IMR-90 (cell line): ENCODE measurements at regions not wholly inside any gene's neighbourhood (a gene's known extent, or its start where the extent isn't known, plus 50 kb on each side); places are given as distances from the start of the nearest gene placed in this dataset.

Experiments
- CEBPB ChIP-seq: IDR thresholded peaks from 2 replicates; pipeline ENCODE4 v1.6.1; 2012; ENCODE audit warnings: low read depth, low read length, improper control_type of control experiment
- MXI1 ChIP-seq: IDR thresholded peaks from 2 replicates; pipeline ENCODE4 v1.6.1; 2012; ENCODE audit warnings: low read depth, mild to moderate bottlenecking, low read length, moderate library complexity, borderline replicate concordance
- POLR2A ChIP-seq: IDR thresholded peaks from 2 replicates; pipeline ENCODE4 v1.6.1; 2012; ENCODE audit warnings: mild to moderate bottlenecking, low read depth, low read length
- RAD21 ChIP-seq: IDR thresholded peaks from 2 replicates; pipeline ENCODE4 v1.6.1; 2012; ENCODE audit warnings: low read length, improper control_type of control experiment
- RFX5 ChIP-seq: IDR thresholded peaks from 2 replicates; pipeline ENCODE4 v1.8.0; 2012; ENCODE audit warnings: low read depth, mild to moderate bottlenecking, low read length, moderate library complexity
- SMC3 ChIP-seq: fragments of 150-350 bp; IDR thresholded peaks from 2 replicates; pipeline ENCODE4 v1.6.1; 2016; ENCODE audit warnings: low read depth, mild to moderate bottlenecking, antibody characterized with exemption, low read length, moderate library complexity
- TF ChIP-seq, protein P1 (sequence below): conservative IDR thresholded peaks from 2 replicates; pipeline ENCODE4 v1.5.1; 2012; ENCODE audit warnings: mild to moderate bottlenecking, low read depth, low read length, improper control_type of control experiment
- TF ChIP-seq, protein P2 (sequence below): fragments of 150-350 bp; IDR thresholded peaks from 2 replicates; pipeline ENCODE4 v1.6.1; 2016; ENCODE audit warnings: low read depth, mild to moderate bottlenecking, low read length, moderate library complexity, borderline replicate concordance

DNA sequence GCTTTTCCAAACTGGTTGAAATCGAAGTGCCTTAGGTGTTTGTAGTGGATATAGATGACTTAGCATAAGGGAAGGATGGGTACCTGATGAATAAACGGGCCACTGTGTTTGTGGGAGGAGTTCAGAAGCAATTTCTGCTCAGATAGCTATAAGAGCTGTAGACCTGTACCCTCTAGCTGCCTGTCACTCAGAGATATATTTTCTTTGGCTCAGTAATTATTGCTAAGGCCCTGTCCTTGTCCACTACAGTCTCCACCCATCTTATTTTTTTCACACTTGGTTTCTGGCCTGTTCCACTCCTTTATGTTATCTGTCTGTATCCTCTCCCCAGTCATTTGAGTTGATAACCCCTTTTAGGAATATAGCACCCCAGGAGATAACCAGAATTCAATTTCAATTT lies 74.8 kb upstream of the RMST start:
- no peak for TF ChIP-seq SMC3
- TF ChIP-seq, protein P1, sequence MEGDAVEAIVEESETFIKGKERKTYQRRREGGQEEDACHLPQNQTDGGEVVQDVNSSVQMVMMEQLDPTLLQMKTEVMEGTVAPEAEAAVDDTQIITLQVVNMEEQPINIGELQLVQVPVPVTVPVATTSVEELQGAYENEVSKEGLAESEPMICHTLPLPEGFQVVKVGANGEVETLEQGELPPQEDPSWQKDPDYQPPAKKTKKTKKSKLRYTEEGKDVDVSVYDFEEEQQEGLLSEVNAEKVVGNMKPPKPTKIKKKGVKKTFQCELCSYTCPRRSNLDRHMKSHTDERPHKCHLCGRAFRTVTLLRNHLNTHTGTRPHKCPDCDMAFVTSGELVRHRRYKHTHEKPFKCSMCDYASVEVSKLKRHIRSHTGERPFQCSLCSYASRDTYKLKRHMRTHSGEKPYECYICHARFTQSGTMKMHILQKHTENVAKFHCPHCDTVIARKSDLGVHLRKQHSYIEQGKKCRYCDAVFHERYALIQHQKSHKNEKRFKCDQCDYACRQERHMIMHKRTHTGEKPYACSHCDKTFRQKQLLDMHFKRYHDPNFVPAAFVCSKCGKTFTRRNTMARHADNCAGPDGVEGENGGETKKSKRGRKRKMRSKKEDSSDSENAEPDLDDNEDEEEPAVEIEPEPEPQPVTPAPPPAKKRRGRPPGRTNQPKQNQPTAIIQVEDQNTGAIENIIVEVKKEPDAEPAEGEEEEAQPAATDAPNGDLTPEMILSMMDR, result no peak
- TF ChIP-seq CEBPB, result no peak
- no peak for TF ChIP-seq RAD21
- no peak for TF ChIP-seq MXI1
- TF ChIP-seq, protein P2, sequence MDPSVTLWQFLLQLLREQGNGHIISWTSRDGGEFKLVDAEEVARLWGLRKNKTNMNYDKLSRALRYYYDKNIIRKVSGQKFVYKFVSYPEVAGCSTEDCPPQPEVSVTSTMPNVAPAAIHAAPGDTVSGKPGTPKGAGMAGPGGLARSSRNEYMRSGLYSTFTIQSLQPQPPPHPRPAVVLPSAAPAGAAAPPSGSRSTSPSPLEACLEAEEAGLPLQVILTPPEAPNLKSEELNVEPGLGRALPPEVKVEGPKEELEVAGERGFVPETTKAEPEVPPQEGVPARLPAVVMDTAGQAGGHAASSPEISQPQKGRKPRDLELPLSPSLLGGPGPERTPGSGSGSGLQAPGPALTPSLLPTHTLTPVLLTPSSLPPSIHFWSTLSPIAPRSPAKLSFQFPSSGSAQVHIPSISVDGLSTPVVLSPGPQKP, result no peak
- no peak for TF ChIP-seq POLR2A
- TF ChIP-seq RFX5, result no peak
